Endodermal cell (in vitro differentiated cells): ENCODE measurements at regions not wholly inside any gene's neighbourhood (a gene's known extent, or its start where the extent isn't known, plus 50 kb on each side); places are given as distances from the start of the nearest gene placed in this dataset.

ENCODE experiments used
- DNase-seq: peaks from one replicate; pipeline ENCODE4 v3.0.0-alpha.2; 2017
- H3K27ac ChIP-seq: 2 replicates; pipeline ENCODE4 v1.5.1; 2013; ENCODE audit warnings: mild to moderate bottlenecking, low read depth, low read length, moderate library complexity
- H3K27me3 ChIP-seq: 2 replicates; pipeline ENCODE4 v1.6.1; 2013; ENCODE audit warnings: mild to moderate bottlenecking, low read length, moderate library complexity; ENCODE audit not compliant: insufficient read depth, control insufficient read depth, poor library complexity, severe bottlenecking
- H3K36me3 ChIP-seq: 2 replicates; pipeline ENCODE4 v1.7.0; 2013; ENCODE audit warnings: mild to moderate bottlenecking, low read length, moderate library complexity; ENCODE audit not compliant: control insufficient read depth, insufficient read depth
- H3K4me1 ChIP-seq: one replicate; pipeline ENCODE4 v1.7.0; 2013; ENCODE audit warnings: low read length; ENCODE audit not compliant: control insufficient read depth, insufficient read depth
- H3K4me3 ChIP-seq: 2 replicates; pipeline ENCODE4 v1.5.1; 2013; ENCODE audit warnings: mild to moderate bottlenecking, low read length, moderate library complexity
- H3K9ac ChIP-seq: 2 replicates; pipeline ENCODE4 v1.6.1; 2013; ENCODE audit warnings: mild to moderate bottlenecking, low read length, moderate library complexity; ENCODE audit not compliant: poor library complexity, severe bottlenecking; ENCODE audit errors: extremely low read depth
- H3K9me3 ChIP-seq: 2 replicates; pipeline ENCODE4 v1.6.1; 2013; ENCODE audit warnings: mild to moderate bottlenecking, low read length, moderate library complexity; ENCODE audit not compliant: control insufficient read depth
- H3K27ac Mint-ChIP-seq: 2 replicates; pipeline ENCODE4 v1.8.0; 2020; ENCODE audit warnings: mixed read lengths
- H3K27me3 Mint-ChIP-seq: 2 replicates; pipeline ENCODE4 v1.8.0; 2021; ENCODE audit warnings: mild to moderate bottlenecking, mixed read lengths; ENCODE audit not compliant: insufficient read depth
- H3K36me3 Mint-ChIP-seq: 2 replicates; pipeline ENCODE4 v1.8.0; 2020; ENCODE audit warnings: low read depth, mixed read lengths
- H3K4me1 Mint-ChIP-seq: 2 replicates; pipeline ENCODE4 v1.8.0; 2020; ENCODE audit warnings: mixed read lengths
- H3K4me3 Mint-ChIP-seq: 2 replicates; pipeline ENCODE4 v1.8.0; 2020; ENCODE audit warnings: mild to moderate bottlenecking, moderate library complexity, mixed read lengths
- H3K9me3 Mint-ChIP-seq: 2 replicates; pipeline ENCODE4 v1.8.0; 2020; ENCODE audit warnings: mild to moderate bottlenecking, mixed read lengths
- CTCF ChIP-seq: fragments of 200-600 bp; sonication (generic); conservative IDR thresholded peaks from 2 replicates; pipeline ENCODE4 v1.5.0; 2021; ENCODE audit warnings: antibody characterized with exemption, mild to moderate bottlenecking
- WGBS, 2 experiments: methylation state at CpG; one replicate each; pipeline versions ENCODE4 v1.1.5 to v1.1.7; 2013; ENCODE audit warnings: missing lambda C conversion rate in 2 of 2, mixed read lengths in 1 of 2; ENCODE audit not compliant: insufficient coverage in 1 of 2, insufficient read length in 1 of 2; 5-methylcytosine and 5-hydroxymethylcytosine counted together

DNA sequence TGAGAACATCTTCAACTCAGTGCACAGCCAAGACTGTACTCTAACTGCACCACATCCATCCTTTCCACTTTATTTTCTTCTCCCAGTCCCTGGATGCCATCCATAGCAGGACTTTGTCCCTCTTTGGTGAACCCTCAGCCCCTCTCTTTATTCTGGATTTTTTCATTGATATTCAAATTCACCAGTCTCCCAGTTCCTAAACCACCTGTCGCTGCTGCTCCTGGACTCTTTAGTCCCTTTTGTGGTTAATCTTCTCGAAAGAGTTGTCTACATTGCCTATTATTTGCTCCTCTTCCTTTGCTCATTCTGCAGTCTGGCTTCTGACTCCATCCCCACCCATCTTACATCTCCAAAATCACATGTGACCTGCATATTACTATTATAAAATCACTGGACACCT lies 59.4 kb upstream of the ZSWIM6 start:
- no peak overlapping the region for H3K27ac ChIP-seq
- Mint-ChIP-seq H3K27ac (no peak overlapping the region), H3K36me3 (no peaks in the 10 kb centered on the region), H3K9me3 (no peaks in the 10 kb centered on the region), H3K27me3 (peaks cover 11% of the 10 kb centered on the region), H3K4me1 (peaks cover 14% of the 10 kb centered on the region), H3K4me3 (no peak overlapping the region)
- TF ChIP-seq CTCF, result no peak
- no peaks in the 10 kb centered on the region for H3K27me3 ChIP-seq
- no peaks in the 10 kb centered on the region for H3K36me3 ChIP-seq
- WGBS, 2 experiments, result 85 to 88% methylated on average over 2 of the region's 2 CpGs
- DNase-seq, result no peak
- H3K4me1 ChIP-seq, result peaks cover 3% of the 10 kb centered on the region
- no peaks in the 10 kb centered on the region for H3K9me3 ChIP-seq
- H3K4me3 ChIP-seq, result no peak overlapping the region
- no peak overlapping the region for H3K9ac ChIP-seq

GRCh38 chr5:61273279-61273975 lies 58.6 kb upstream of the ZSWIM6 start:
- no peak for TF ChIP-seq CTCF
- Mint-ChIP-seq H3K27me3 (peaks cover 15% of the 10 kb centered on the region), H3K36me3 (no peaks in the 10 kb centered on the region), H3K27ac (no peak overlapping the region), H3K4me3 (no peak overlapping the region), H3K4me1 (peaks cover 14% of the 10 kb centered on the region), H3K9me3 (no peaks in the 10 kb centered on the region)
- no peak overlapping the region for H3K27ac ChIP-seq
- H3K27me3 ChIP-seq, result peaks cover 5% of the 10 kb centered on the region
- H3K36me3 ChIP-seq, result no peaks in the 10 kb centered on the region
- no peak overlapping the region for H3K9ac ChIP-seq
- no peak for DNase-seq
- no peak overlapping the region for H3K4me3 ChIP-seq
- WGBS, 2 experiments, result 75 to 92% methylated on average over 1 of the region's 1 CpG
- no peaks in the 10 kb centered on the region for H3K9me3 ChIP-seq
- H3K4me1 ChIP-seq, result peaks cover 3% of the 10 kb centered on the region

DNA sequence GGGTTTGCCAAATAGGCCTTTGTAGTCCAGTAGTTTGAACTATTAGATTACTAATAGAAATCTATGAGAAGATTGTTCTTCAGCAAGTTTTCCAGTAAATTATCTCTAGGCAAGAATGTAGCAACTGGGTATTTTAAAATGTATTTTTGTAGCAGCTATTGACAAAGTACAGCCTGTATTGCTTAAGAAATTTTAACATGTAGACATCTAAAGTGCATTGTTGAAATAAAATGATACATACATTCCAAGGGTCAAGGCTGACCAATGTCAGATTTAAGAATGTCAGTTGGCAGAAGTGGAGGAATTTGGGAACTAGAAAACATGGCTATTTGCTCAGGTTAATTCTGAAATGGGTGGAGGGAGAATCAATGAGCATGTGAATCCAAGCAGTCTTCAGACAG lies 57.5 kb upstream of the ZSWIM6 start:
- no peak for TF ChIP-seq CTCF
- H3K27me3 ChIP-seq, result peaks cover 12% of the 10 kb centered on the region

More for the DNA sequence above, 57.5 kb upstream of the ZSWIM6 start:
- no peak for DNase-seq
- Histone ChIP-seq H3K27ac (no peak overlapping the region), H3K4me3 (no peak overlapping the region), H3K4me1 (peaks cover 3% of the 10 kb centered on the region), H3K9me3 (no peaks in the 10 kb centered on the region), H3K36me3 (no peaks in the 10 kb centered on the region), H3K9ac (no peak overlapping the region)
- peaks cover 14% of the 10 kb centered on the region for H3K4me1 Mint-ChIP-seq
- H3K36me3 Mint-ChIP-seq, result no peaks in the 10 kb centered on the region
- H3K27ac Mint-ChIP-seq, result no peak overlapping the region
- H3K9me3 Mint-ChIP-seq, result no peaks in the 10 kb centered on the region
- no peak overlapping the region for H3K4me3 Mint-ChIP-seq
- peaks cover 10% of the 10 kb centered on the region for H3K27me3 Mint-ChIP-seq
